ENCODE measurements at regions not wholly inside any gene's neighbourhood (a gene's known extent, or its start where the extent isn't known, plus 50 kb on each side); places are given as distances from the start of the nearest gene placed in this dataset.
"Not testable (repeated sequence)": the region's sequence is repeated elsewhere in the genome, so short reads cannot be mapped to it uniquely, and the experiment has no call there.

DNA sequence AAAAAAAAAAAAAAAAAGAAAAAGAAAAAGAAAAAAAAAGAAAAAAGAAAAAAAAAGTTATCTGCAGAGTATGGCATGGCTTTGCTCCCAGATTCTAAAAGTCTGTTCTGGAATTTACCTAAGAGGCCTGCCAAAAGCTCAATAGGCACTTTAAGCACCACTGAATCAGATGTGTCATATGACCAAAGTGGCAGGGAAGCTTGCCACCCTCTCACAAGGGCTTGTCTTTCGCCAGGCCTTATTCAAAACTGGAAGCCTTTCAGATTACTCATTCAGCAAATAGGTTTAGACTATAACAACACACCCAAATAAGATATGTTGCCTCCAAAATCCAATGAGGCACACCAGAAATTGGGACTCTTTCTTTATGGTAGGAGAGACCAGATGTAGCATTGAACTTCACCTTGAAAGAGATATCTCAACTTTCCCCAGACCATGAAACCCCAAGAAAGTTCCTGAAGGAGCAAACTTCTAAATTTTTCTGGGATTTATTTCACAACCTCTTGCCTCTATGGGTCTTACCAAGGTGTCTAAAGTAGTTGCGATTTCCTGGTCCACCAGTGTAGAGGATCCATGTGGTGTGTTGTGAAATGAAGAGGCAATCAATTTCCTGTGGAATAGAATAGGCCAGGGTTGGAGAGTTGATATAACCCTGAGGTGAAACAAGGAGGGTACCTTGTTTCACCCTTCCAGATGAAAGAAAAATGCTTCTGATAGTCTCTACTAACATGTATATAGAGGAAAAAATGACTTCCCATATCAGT is 218.8 kb downstream of the DAD1 start:
- no peak for DNase-seq (ENCODE audit: extremely low spot score, insufficient read length, low read depth)
- FAIRE-seq: no peak

DNA sequence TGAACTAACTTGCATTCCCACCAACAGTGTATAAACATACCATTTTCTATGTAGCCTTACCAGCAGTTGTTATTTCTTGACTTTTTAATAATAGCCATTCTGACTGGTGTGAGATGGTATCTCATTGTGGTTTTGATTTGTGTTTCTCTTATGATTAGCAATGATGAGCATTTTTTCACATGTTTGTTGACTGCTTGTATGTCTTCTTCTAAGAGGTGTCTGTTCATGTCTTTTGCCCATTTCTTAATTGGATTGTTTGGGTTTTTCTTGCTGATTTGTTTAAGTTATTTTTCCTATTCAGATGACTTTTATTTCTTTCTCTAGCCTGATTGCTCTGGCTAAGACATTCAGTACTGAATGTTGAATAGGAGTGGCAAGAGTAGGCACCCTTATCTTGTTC is 230.3 kb downstream of the DAD1 start:
- no peak for FAIRE-seq
- DNase-seq (ENCODE audit: extremely low spot score, insufficient read length, low read depth): no peak

DNA sequence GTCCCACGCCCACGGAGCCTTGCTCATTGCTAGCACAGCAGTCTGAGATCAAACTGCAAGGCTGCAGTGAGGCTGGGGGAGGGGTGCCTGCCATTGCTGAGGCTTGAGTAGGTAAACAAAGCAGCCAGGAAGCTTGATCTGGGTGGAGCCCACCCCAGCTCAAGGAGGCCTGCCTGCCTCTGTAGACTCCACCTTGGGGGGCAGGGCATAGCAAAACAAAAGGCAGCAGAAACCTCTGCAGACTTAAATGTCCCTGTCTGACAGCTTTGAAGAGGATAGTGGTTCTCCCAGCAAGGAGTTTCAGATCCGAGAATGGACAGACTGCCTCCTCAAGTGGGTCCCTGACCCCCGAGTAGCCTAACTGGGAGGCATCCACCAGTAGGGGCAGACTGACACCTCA is 239.7 kb downstream of the DAD1 start:
- not testable (repeated sequence) for DNase-seq (ENCODE audit: extremely low spot score, insufficient read length, low read depth); FAIRE-seq

DNA sequence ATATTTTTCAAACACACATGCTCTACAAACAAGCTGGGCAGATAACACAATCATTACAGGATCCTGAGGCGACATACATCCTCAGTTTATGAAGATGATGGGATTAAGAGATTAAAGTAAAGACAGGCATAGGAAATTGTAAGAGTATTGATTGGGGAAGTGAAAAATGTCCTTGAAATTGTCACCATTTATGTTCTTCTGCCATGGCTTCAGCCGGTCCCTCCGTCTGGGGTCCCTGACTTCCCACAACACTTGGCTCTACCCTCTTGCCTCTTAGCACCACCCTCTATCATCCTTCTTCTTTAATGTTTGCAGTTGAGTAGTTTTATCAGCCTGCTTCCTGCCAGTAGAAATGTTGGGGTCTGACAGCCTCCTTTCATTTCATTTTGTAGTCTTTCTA is 244.4 kb downstream of the DAD1 start:
- FAIRE-seq (no peak), DNase-seq (ENCODE audit: extremely low spot score, insufficient read length, low read depth) (no peak)

DNA sequence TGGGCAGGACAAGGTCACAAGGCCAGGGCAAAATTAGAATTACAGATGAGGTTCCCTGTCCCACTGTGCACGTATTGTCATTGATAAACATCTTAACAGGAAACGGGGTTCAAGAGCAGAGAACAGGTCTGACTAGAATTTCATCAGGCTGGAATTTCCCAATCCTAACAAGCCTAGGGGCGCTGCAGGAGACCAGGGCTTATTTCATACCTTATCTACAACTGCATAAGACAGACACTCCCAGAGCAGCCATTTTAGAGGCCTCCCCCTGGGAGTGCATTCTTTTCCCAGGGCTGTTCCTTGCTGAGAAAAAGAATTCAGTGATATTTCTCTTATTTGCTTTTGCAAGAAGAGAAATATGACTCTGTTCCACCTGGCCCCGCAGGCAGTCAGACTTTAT is 244.8 kb downstream of the DAD1 start:
- not testable (repeated sequence) for FAIRE-seq; DNase-seq (ENCODE audit: extremely low spot score, insufficient read length, low read depth)

DNA sequence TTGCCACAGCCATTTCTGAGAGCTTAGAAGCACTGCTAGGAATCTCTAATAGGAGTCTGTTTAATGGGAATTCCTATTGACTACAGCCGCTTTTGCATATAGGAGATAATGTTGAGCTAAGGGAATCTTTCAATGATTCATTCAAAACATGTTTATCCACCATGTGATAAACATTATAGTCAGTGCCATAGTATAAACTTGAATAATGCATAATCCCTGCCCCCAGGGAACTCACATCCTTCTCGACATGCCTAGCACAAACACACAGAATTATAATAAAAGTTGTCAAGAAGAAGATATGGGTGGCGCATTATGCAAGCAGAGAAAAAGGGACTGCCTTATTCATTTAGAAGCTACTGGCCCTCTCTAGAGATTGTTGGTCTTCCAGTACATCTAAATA is 248.0 kb downstream of the DAD1 start:
- FAIRE-seq (no peak), DNase-seq (ENCODE audit: extremely low spot score, insufficient read length, low read depth) (no peak)

DNA sequence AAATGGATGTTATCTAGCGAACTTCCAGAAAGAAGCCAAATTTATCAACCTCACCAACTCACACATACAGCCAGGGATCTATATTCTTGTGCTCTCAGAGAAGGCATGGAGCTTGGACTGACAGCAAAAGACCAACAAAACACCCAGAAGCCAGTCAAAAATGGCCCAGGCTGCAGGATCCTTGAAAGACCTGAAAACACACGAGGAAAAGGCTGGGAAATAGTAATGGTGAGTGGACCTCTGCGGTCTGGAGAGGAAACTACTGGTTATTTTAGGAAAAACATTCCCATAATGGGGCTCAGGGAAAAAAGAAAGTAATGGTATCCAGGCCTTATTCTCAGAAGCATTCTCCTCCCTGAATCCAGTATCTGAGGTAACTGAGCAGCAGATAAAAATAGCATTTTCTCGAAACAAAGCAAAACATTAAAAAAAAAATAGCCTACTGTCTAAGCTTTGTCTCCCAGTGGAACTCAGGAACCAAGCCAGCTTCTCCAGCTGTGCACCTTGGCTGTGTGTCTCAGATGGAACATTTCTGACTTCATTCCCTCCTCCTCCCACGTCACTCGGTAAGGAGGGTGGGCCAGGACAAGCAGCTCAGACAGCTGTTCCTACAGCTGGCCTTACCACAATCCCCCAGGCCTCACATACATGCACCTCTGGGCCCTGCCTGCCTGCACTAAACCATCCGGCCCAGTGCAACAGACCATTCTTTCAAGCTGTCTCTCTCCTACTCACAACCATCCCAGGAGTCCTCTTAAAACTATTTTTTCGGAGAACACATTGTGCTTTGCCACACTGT is 249.9 kb downstream of the DAD1 start:
- DNase-seq (ENCODE audit: extremely low spot score, insufficient read length, low read depth) (no peak), FAIRE-seq (no peak)

DNA sequence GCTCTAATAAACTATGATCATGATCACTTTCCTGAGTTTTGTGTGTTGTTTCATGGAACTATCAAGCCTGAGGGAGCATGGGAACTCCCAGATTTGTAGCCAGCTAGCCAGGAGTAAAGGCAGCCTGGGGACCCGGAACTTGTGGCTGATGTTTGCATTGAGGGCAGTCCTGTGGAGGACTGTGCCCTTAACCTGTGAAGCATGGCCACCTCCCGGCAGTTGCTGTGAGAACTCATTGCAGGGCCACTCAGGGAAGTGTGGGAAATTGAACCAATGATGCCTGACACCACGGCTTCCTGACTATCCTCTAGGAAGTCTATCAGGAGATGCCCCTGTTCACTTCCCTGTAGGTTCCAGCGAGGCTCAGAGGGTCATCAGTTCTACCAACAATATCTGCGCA is 250.6 kb downstream of the DAD1 start:
- DNase-seq (ENCODE audit: extremely low spot score, insufficient read length, low read depth): no peak
- no peak for FAIRE-seq

DNA sequence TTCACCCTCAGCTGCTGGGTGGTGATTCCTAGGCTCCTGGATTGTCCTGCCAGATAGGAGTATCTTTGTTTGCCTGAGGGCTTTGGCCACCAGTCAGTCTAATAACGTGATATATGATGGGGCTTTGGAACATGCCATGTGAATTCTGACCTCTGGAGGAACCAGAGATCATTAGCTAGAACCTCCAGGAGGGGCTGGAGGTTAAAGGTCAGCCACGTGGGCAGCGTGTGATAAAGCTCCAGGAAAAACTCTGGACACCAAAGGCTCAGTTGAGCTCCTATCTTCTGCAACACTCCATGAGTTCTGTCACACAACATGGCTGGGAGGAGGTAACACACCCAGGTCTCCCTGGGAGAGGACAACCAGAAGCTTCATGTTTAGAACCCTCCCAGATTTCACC is 251.1 kb downstream of the DAD1 start:
- DNase-seq (ENCODE audit: extremely low spot score, insufficient read length, low read depth): no peak
- no peak for FAIRE-seq

DNA sequence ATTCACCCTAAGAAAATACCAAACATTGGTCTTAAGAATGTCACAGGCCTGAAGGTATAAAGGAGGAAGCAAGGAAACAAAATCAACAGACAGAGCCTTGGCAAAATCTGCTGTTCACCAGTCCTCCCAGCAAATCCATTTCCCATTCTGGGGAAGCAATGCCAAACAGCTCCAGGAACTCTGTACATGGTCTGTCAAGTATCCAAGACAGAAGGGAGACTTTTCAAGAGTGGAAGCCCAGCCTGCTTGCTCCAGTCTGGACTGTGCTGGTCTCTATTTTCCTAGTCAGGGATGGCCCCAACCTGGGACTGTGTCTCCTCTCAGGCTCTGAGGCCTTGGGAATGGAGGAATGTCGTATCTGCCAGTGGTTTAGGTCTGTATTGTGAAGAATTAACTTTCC is 251.5 kb downstream of the DAD1 start:
- no peak for FAIRE-seq
- no peak for DNase-seq (ENCODE audit: extremely low spot score, insufficient read length, low read depth)

DNA sequence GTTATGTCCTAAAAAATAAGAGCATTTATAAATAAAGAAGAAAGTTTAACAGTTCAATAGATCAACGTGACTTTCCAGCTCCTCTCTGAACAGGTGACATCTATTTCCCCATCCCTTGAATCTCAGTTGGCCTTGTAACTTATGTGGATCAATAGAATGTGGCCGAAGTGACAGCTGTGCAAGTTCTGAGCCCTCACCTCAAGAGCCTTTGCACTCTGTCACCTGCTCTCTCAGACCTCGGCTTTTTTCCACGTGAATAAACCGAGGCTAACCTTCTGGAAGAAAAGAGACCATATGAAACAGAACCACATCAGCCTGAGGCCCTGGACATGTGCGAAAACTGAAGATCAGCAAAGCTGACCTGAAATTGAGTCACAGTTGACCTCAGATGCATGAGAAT is 253.0 kb downstream of the DAD1 start:
- DNase-seq (ENCODE audit: extremely low spot score, insufficient read length, low read depth): no peak
- no peak for FAIRE-seq

DNA sequence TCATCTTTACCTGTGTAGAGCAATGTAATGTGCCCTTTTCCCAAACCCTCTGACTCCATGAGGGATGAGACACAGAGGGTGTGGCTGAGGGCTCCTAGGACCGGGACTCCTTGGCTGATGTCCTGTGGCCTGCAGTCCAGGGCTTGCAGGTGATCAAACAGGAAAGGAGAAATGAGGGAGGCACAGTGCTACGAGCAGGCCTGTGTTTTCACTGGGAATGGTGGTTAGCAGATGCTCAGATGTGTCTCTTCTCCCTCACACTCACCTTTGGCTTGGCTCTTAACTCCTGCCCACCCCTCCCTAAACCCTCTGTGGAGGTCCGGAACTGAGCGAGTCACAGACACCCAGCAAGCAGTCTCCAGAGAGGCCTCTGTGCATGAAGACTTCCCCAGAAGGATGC is 254.4 kb downstream of the DAD1 start:
- FAIRE-seq (no peak), DNase-seq (ENCODE audit: extremely low spot score, insufficient read length, low read depth) (no peak)

DNA sequence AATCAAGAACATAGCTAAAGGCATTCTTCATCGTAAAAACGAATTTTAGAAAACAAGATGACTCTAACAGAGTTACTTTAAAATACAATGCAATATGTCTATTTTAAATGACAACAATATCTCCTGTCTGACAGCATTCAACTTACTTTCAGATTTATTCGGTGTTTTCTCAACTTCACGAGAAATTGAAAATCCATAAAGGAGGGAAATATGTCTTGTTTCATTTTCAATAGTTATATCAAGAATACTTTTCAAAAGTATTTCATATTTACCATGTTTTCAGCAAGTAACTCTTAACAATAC is 254.8 kb downstream of the DAD1 start:
- DNase-seq (ENCODE audit: extremely low spot score, insufficient read length, low read depth): no peak
- FAIRE-seq: no peak

DNA sequence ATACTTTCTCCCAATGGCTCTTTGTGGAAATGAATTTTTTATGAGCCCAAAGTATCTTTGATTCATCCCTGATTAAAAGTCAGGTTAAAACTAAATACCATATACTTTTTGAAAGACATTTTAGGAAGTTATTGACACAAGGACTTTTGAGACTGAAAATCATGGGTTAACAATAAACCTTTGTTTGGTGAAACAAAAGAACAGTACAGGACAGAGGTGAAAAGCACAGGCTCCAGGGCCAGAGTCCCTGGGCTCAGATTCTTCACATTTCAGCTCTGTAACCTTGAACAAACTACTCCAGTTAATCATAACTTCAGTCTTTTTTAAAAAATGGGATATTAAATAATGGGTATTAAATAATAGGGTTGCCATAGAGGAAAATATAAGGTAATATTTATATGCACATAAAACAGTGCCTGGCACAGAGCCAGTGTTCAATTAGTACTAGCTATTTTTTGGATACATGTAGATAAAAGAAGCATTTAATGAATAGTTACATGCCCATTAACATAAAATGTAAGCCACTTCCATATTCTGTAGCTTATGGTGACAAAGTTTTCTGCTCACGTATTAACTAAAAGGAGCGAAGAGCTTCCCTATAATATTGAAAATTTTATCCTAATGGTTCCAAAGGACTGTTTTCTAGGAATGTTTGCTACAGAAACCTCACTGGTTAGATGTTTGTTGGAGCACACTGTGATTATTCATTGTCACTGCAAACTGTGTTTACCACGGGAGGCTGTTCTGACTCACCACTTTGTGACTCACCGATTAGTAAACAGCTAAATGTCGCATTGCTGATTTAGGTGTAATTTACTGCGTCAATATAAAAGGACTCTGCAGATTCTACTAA is 255.4 kb downstream of the DAD1 start:
- no peak for FAIRE-seq
- no peak for DNase-seq (ENCODE audit: extremely low spot score, insufficient read length, low read depth)

DNA sequence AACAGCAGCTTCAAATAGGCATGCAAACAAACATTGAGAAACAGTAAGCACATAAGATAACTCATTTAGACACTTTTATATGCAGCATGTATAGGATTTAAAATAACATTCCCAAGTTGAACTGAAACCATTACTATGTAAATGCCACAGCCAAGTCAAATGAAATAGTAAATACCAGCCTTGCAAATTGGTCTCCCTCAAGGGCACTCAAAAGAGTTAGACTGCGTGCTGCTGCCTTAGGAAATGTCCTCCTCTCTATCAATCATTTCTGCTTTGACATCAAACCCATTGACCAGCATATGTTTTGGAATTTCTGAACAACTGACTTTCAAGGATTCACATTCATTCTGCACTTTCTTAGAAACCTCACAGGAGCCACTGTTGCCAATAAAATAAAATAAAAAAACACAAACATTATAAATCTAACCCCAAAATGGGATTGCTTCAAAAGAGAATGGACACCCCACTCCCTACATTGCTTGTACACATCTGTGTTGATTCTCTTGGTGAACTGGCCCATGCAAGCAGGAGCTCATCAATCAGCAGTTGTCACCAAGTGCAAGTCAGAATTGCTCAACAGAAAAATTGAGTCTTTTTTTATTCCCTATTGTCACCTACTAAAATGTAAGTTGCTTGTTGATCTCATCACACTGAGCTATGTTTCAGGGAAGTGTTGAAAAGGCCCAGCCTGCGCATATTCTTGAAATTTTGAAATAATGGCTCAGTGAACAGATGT is 256.2 kb downstream of the DAD1 start:
- FAIRE-seq: no peak
- DNase-seq (ENCODE audit: extremely low spot score, insufficient read length, low read depth): no peak

DNA sequence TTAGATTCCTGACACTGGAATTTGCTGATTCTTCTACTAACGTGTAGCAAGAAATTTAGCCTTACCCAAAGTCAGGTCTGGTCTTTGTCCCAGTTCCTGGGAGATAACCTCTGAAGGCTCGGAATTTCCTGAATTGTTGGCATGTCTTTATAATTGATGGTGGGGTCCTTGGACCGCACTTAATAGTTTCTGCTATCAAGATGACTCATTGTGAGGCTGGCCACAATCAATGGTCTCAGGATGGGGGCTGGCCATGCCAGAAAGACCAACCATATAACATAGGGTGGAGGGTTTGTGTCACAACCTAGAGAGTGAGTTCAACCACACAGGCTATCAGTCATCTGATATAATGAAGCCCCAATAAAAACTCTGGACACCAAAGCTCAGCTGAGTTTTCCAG is 259.7 kb downstream of the DAD1 start:
- FAIRE-seq (no peak), DNase-seq (ENCODE audit: extremely low spot score, insufficient read length, low read depth) (no peak)

DNA sequence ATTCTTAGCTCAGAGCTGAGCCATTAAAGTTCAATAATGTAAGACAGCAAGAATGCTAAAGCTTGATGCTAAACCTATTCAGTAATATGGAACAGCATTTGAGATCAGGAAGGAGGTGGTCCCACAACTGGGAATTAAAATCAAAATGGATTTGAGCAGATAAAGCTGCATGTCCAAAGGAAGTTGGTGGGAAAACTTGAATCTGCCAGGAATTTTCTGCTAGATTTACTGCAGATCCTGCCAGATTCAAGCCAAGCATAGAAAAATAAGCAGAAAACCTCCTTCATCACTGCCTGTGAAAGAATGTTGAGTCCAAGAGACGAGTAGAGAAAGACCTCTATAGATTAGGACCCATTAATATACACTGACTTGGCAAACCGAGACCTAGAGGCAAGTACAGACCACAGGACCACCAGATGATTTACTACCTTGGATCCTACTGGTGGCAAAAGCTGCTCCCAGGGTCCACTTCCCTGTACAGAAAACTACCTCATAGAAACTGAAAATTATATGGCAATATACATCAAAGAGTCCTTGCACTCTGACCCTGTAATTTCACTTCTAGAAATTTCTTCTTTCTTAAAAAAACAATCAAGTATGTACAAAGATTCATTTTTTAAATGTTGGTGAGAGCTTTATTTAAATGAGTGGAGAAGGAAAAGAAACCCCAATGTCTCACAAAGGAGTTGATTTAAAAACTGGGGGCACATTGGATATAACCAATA is 263.2 kb downstream of the DAD1 start:
- FAIRE-seq: no peak

DNA sequence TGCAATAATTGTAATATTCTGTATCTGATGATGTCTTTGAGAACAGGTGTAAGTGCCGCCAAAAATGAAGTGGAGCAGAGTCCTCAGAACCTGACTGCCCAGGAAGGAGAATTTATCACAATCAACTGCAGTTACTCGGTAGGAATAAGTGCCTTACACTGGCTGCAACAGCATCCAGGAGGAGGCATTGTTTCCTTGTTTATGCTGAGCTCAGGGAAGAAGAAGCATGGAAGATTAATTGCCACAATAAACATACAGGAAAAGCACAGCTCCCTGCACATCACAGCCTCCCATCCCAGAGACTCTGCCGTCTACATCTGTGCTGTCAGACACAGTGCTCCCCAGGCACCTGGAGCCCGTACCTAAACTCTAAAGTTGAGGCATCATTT is 268.7 kb downstream of the DAD1 start:
- DNase-seq (ENCODE audit: extremely low spot score, insufficient read length, low read depth): no peak
- no peak for FAIRE-seq

More for the DNA sequence above, 263.2 kb downstream of the DAD1 start:
- DNase-seq (ENCODE audit: extremely low spot score, insufficient read length, low read depth): no peak

DNA sequence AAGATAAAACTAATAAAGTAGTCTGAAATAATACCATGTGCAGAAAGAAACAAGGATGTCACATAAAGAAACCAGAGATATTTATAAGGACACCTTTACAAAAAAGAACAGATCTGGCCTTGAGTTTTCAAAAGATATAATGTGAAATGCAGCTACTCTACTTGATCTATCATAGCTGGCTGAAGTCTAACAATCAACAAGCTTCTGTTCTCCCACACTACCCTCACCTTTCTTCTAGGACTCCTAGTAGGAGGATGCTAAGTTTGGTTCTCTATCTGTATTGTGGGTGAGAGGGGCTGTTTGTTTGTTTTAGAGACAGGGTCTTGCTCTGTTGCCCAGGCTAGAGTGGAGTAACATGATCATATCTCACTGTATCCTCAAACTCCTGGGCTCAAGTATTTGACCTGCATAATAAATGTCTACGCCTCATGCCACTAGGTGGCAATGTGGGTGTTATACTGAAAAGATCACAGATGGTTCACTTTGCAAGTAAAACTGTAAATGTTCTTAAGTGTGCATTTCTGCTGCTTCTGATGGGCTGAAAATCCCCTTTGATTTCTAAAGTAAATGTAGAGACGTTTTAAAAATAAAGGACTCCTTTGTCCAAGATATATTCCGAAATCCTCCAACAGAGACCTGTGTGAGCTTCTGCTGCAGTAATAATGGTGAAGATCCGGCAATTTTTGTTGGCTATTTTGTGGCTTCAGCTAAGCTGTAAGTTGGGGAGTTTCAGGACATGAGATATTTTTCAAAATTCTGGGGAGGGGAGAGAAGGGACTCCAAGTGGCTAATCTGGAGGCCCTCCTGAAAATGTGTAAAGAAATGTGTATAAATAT is 269.3 kb downstream of the DAD1 start:
- peak; percentile 89 for FAIRE-seq
- DNase-seq (ENCODE audit: extremely low spot score, insufficient read length, low read depth): peak; percentile 8
